ENCODE measurements at regions not wholly inside any gene's neighbourhood (a gene's known extent, or its start where the extent isn't known, plus 50 kb on each side); places are given as distances from the start of the nearest gene placed in this dataset.

DNA sequence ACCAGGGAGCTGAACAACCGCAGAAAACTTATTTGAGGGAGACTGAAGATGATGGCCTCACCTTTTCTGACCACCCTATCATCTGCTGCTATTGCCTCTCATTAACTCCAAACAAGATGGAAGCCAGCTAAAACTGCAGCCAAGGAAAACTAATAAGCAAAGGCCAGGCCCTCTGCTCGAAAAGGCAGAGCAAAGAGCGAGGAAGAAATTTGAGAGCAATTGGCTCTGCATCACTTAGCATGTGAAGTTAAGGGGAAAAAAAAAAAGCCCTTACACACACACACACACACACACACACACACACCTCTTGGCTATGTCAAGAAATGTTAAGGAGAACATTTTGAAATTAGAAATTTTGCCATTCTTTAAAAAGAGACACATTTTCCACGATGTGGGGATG is 228.1 kb upstream of the CYLC2 start:
- TF ChIP-seq EGR1 (IDR thresholded peaks at IDR 0.05) (no peak), FOXM1 (IDR thresholded peaks at IDR 0.05; ENCODE audit: borderline replicate concordance, low read depth) (no peak), REST (IDR thresholded peaks at IDR 0.05; ENCODE audit: low read depth) (no peak), ZBTB7A (IDR thresholded peaks at IDR 0.05; ENCODE audit: low read depth) (no peak)

DNA sequence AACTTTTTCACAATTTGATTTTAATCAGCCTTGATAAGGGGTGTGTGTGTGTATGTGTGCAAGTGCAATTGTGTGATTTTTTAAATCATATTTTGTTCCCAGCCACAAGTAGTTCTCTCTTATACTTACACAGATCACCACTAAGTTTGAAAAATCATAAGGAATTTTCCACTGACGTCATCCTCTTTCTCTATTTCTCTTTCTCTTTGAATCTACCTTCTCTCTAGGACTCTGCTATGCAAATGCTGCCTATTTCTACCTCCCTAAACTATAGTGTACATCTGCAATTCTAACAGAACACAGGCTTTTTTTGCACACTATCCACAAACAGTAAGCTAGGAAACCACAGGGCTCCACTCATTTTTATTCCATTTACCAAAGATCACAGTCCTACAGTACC is 254.6 kb upstream of the CYLC2 start:
- no peak for TF ChIP-seq CEBPB (IDR thresholded peaks at IDR 0.05)
- TF ChIP-seq TAF1 (IDR thresholded peaks at IDR 0.05; ENCODE audit: low read depth): no peak
- TF ChIP-seq ZBTB7A (IDR thresholded peaks at IDR 0.05; ENCODE audit: low read depth): no peak
- TF ChIP-seq USF1 (IDR thresholded peaks at IDR 0.05): no peak
- no peak for TF ChIP-seq TEAD4 (IDR thresholded peaks at IDR 0.05)
- no peak for TF ChIP-seq EP300 (IDR thresholded peaks at IDR 0.05; ENCODE audit: borderline replicate concordance)
- no peak for TF ChIP-seq MAX (IDR thresholded peaks at IDR 0.05)
- no peak for TF ChIP-seq FOXM1 (IDR thresholded peaks at IDR 0.05; ENCODE audit: borderline replicate concordance, low read depth)
- no peak for TF ChIP-seq RAD21 (IDR thresholded peaks at IDR 0.05; ENCODE audit: low read depth)
- no peak for TF ChIP-seq CREB1 (IDR thresholded peaks at IDR 0.05; ENCODE audit: low read depth)
- TF ChIP-seq REST (IDR thresholded peaks at IDR 0.05; ENCODE audit: low read depth): no peak
- no peak for TF ChIP-seq EGR1 (IDR thresholded peaks at IDR 0.05)
- TF ChIP-seq YY1 (IDR thresholded peaks at IDR 0.05; ENCODE audit: low read depth): no peak
- no peak for TF ChIP-seq TCF12 (IDR thresholded peaks at IDR 0.05; ENCODE audit: low read depth)
- TF ChIP-seq NFIC (IDR thresholded peaks at IDR 0.05): no peak

- no peak for TF ChIP-seq ZBTB7A (IDR thresholded peaks at IDR 0.05; ENCODE audit: low read depth)
- no peak for TF ChIP-seq MAX (IDR thresholded peaks at IDR 0.05)
- no peak for TF ChIP-seq NFIC (IDR thresholded peaks at IDR 0.05)
- no peak for TF ChIP-seq CREB1 (IDR thresholded peaks at IDR 0.05; ENCODE audit: low read depth)
- no peak for TF ChIP-seq REST (IDR thresholded peaks at IDR 0.05; ENCODE audit: low read depth)
These were observed 266.2 kb upstream of the CYLC2 start for GRCh38 chr9:102728946-102729345.

- no peak for TF ChIP-seq TEAD4 (IDR thresholded peaks at IDR 0.05)
- TF ChIP-seq EGR1 (IDR thresholded peaks at IDR 0.05): no peak
- TF ChIP-seq MAX (IDR thresholded peaks at IDR 0.05): no peak
- no peak for TF ChIP-seq CEBPB (IDR thresholded peaks at IDR 0.05)
These were observed 280.9 kb upstream of the CYLC2 start for GRCh38 chr9:102714184-102714583.

DNA sequence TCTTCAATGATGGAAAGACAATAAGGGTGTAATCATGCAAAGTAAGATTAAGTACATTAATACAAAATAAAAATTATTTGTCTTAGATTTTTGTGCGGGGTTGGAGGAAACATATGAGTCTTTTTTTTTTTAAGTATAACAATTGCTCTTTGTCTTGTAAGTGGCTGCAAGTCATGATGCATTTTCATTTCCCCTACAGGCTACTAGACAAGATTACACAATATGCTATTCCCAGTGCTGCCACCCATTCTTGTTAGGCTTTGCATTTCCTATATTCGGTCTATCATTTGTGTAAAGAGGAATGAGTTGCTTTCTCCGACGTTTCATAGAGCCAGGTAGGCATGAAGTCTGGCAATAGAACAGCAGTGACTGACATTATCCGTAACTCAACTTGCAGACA is 294.2 kb upstream of the CYLC2 start:
- TF ChIP-seq TCF12 (IDR thresholded peaks at IDR 0.05; ENCODE audit: low read depth) (no peak), ZBTB7A (IDR thresholded peaks at IDR 0.05; ENCODE audit: low read depth) (no peak), CEBPB (IDR thresholded peaks at IDR 0.05) (no peak)

- TF ChIP-seq ZBTB7A (IDR thresholded peaks at IDR 0.05; ENCODE audit: low read depth) (no peak), CEBPB (IDR thresholded peaks at IDR 0.05) (no peak), TCF12 (IDR thresholded peaks at IDR 0.05; ENCODE audit: low read depth) (no peak), TAF1 (IDR thresholded peaks at IDR 0.05; ENCODE audit: low read depth) (no peak), USF1 (IDR thresholded peaks at IDR 0.05) (no peak), YY1 (IDR thresholded peaks at IDR 0.05; ENCODE audit: low read depth) (no peak), REST (IDR thresholded peaks at IDR 0.05; ENCODE audit: low read depth) (no peak), MAX (IDR thresholded peaks at IDR 0.05) (no peak), TEAD4 (IDR thresholded peaks at IDR 0.05) (no peak), NFIC (IDR thresholded peaks at IDR 0.05) (no peak), RAD21 (IDR thresholded peaks at IDR 0.05; ENCODE audit: low read depth) (no peak), EGR1 (IDR thresholded peaks at IDR 0.05) (no peak), EP300 (IDR thresholded peaks at IDR 0.05; ENCODE audit: borderline replicate concordance) (no peak), FOXM1 (IDR thresholded peaks at IDR 0.05; ENCODE audit: borderline replicate concordance, low read depth) (no peak), CREB1 (IDR thresholded peaks at IDR 0.05; ENCODE audit: low read depth) (no peak)
These were observed 325.9 kb upstream of the CYLC2 start for GRCh38 chr9:102669220-102669619.

Measured in Ishikawa (cell line).